Hippocampal formation (tissue), 2 donors: ENCODE measurements at regions not wholly inside any gene's neighbourhood (a gene's known extent, or its start where the extent isn't known, plus 50 kb on each side); places are given as distances from the start of the nearest gene placed in this dataset.

ENCODE experiments used
- DNase-seq, 2 donors: peaks; one replicate each; lab custom pipeline; 2025; lab: John Stamatoyannopoulos, UW

GRCh38 chr9:108156270-108156998, 666.9 kb upstream of the KLF4 start:
- no peak for DNase-seq

- no peak for DNase-seq
Measured at GRCh38 chr9:108153416-108153815, 663.8 kb upstream of the KLF4 start.

- no peak for DNase-seq
Measured at GRCh38 chr9:108150736-108151586, 661.4 kb upstream of the KLF4 start.

- DNase-seq: no peak
Measured at GRCh38 chr9:108149326-108149725, 659.8 kb upstream of the KLF4 start.

GRCh38 chr9:108142504-108143201, 653.1 kb upstream of the KLF4 start:
- DNase-seq: peak; percentile 68 to 88

- peak in 1 of 2 donors; percentile 34 for DNase-seq
Measured at GRCh38 chr9:108142142-108142503, 652.6 kb upstream of the KLF4 start.

GRCh38 chr9:108139900-108140299, 650.3 kb upstream of the KLF4 start:
- DNase-seq: no peak

- DNase-seq: no peak
Measured at GRCh38 chr9:108138516-108138915, 648.9 kb upstream of the KLF4 start.

GRCh38 chr9:108136656-108137055, 647.1 kb upstream of the KLF4 start:
- DNase-seq: no peak

GRCh38 chr9:108134486-108135128, 645.0 kb upstream of the KLF4 start:
- DNase-seq: no peak

- DNase-seq: no peak
Measured at GRCh38 chr9:108133680-108134079, 644.1 kb upstream of the KLF4 start.

GRCh38 chr9:108133101-108133500, 643.5 kb upstream of the KLF4 start:
- no peak for DNase-seq

- no peak for DNase-seq
Measured at GRCh38 chr9:108130905-108131304, 641.3 kb upstream of the KLF4 start.

GRCh38 chr9:108125625-108126024, 636.1 kb upstream of the KLF4 start:
- no peak for DNase-seq

- no peak for DNase-seq
Measured at GRCh38 chr9:108119530-108120113, 630.1 kb upstream of the KLF4 start.

GRCh38 chr9:108117795-108118194, 628.2 kb upstream of the KLF4 start:
- DNase-seq: no peak

- DNase-seq: no peak
Measured at GRCh38 chr9:108117306-108117705, 627.7 kb upstream of the KLF4 start.

GRCh38 chr9:108113596-108113995, 624.0 kb upstream of the KLF4 start:
- DNase-seq: no peak

- DNase-seq: no peak
Measured at GRCh38 chr9:108109927-108110690, 620.5 kb upstream of the KLF4 start.

GRCh38 chr9:108108852-108109448, 619.4 kb upstream of the KLF4 start:
- no peak for DNase-seq
